GM11168 (cell line): ENCODE measurements at regions not wholly inside any gene's neighbourhood (a gene's known extent, or its start where the extent isn't known, plus 50 kb on each side); places are given as distances from the start of the nearest gene placed in this dataset.
"Not testable (repeated sequence)": the region's sequence is repeated elsewhere in the genome, so short reads cannot be mapped to it uniquely, and the experiment has no call there.

Experiments
- in situ Hi-C: fragments of 300-500 bp; cut with MboI; formaldehyde crosslinking; loops from one replicate; pipeline ENCODE4 v1.12.0; 2022; ENCODE audit warnings: low sequenced_read_pairs; ENCODE audit not compliant: unreplicated experiment

GRCh38 chr14:95818581-95818980 lies 58.1 kb upstream of the TUNAR start:
- in situ Hi-C loops = no loop called here

GRCh38 chr14:95817271-95817670 lies 59.4 kb upstream of the TUNAR start:
- in situ Hi-C loops = no loop called here

GRCh38 chr14:95816539-95816938 lies 60.1 kb upstream of the TUNAR start:
- in situ Hi-C loops = no loop called here

GRCh38 chr14:95815226-95815690 lies 61.4 kb upstream of the TUNAR start:
- in situ Hi-C loops = no loop called here

GRCh38 chr14:95814363-95815225 lies 62.0 kb upstream of the TUNAR start:
- in situ Hi-C loops = no loop called here

- in situ Hi-C loops = no loop called here
Observed at GRCh38 chr14:95811813-95812212, 64.8 kb upstream of the TUNAR start.

GRCh38 chr14:95808371-95808770 lies 68.3 kb upstream of the TUNAR start:
- in situ Hi-C loops = no loop called here

GRCh38 chr14:95796788-95797187 lies 79.8 kb upstream of the TUNAR start:
- in situ Hi-C loops = no loop called here

GRCh38 chr14:95787941-95788340 lies 74.0 kb upstream of the TCL1A start:
- in situ Hi-C loops = no loop called here

GRCh38 chr14:95786566-95786965 lies 72.6 kb upstream of the TCL1A start:
- in situ Hi-C loops = no loop called here

GRCh38 chr14:95784137-95784536 lies 70.2 kb upstream of the TCL1A start:
- in situ Hi-C loops = no loop called here

GRCh38 chr14:95776798-95777534 lies 63.0 kb upstream of the TCL1A start:
- in situ Hi-C loops = loop anchor here (10.0 kb wide), 2 partner anchors 162 to 212 kb away; no protein-coding TSS in a partner anchor

- in situ Hi-C loops = loop anchor here (10.0 kb wide), 2 partner anchors 160 to 210 kb away; no protein-coding TSS in a partner anchor
Observed at GRCh38 chr14:95774265-95775160, 60.6 kb upstream of the TCL1A start.

- in situ Hi-C loops = loop anchor here (10.0 kb wide), 2 partner anchors 156 to 206 kb away; no protein-coding TSS in a partner anchor
Observed at GRCh38 chr14:95770777-95771176, 56.9 kb upstream of the TCL1A start.

GRCh38 chr14:95769976-95770375 lies 56.1 kb upstream of the TCL1A start:
- in situ Hi-C loops = loop anchor here (10.0 kb wide), 2 partner anchors 155 to 205 kb away; no protein-coding TSS in a partner anchor

- in situ Hi-C loops = not testable (repeated sequence)
Observed at GRCh38 chr14:95769431-95769830, 55.5 kb upstream of the TCL1A start.

GRCh38 chr14:95765051-95765450 lies 51.1 kb upstream of the TCL1A start:
- in situ Hi-C loops = no loop called here

GRCh38 chr14:95763875-95764274 lies 50.0 kb upstream of the TCL1A start:
- in situ Hi-C loops = no loop called here
